Neuronal stem cell (in vitro differentiated cells): ENCODE measurements at regions not wholly inside any gene's neighbourhood (a gene's known extent, or its start where the extent isn't known, plus 50 kb on each side); places are given as distances from the start of the nearest gene placed in this dataset.

Source experiments
- DNase-seq: peaks from one replicate; pipeline ENCODE4 v3.0.0-alpha.2; 2013; ENCODE audit warnings: low spot score
- H2AFZ ChIP-seq: one replicate; pipeline ENCODE4 v1.6.1; 2013; ENCODE audit warnings: mild to moderate bottlenecking, low read length, inconsistent platforms
- H2AK5ac ChIP-seq: 2 replicates; pipeline ENCODE4 v1.6.1; 2013; ENCODE audit warnings: low read depth, mild to moderate bottlenecking, inconsistent platforms, low read length, moderate library complexity, mixed read lengths
- H2BK120ac ChIP-seq: 2 replicates; pipeline ENCODE4 v1.6.1; 2013; ENCODE audit warnings: low read depth, mild to moderate bottlenecking, inconsistent platforms, low read length, moderate library complexity, mixed read lengths
- H2BK12ac ChIP-seq: one replicate; pipeline ENCODE4 v1.6.1; 2013; ENCODE audit warnings: low read length, inconsistent platforms
- H2BK15ac ChIP-seq: 2 replicates; pipeline ENCODE4 v1.6.1; 2013; ENCODE audit warnings: mild to moderate bottlenecking, low read length, inconsistent platforms, mixed read lengths
- H2BK5ac ChIP-seq: one replicate; pipeline ENCODE4 v1.6.1; 2013; ENCODE audit warnings: inconsistent platforms, mild to moderate bottlenecking, low read length, moderate library complexity
- H3K14ac ChIP-seq: one replicate; pipeline ENCODE4 v1.6.1; 2013; ENCODE audit warnings: low read length, inconsistent platforms
- H3K18ac ChIP-seq: 2 replicates; pipeline ENCODE4 v1.6.1; 2013; ENCODE audit warnings: low read length, inconsistent platforms
- H3K23ac ChIP-seq: 2 replicates; pipeline ENCODE4 v1.6.1; 2013; ENCODE audit warnings: low read depth, mild to moderate bottlenecking, mixed read lengths, low read length, inconsistent platforms; ENCODE audit not compliant: poor library complexity
- H3K27ac ChIP-seq: replicated peaks from 3 replicates; pipeline ENCODE4 v1.5.1; 2013; ENCODE audit warnings: low read length, inconsistent platforms
- H3K27me3 ChIP-seq, 3 experiments: 2 replicates each; pipeline ENCODE4 v1.6.1; 2013; ENCODE audit warnings: low read length in 3 of 3, mild to moderate bottlenecking in 2 of 3, inconsistent platforms in 1 of 3, low read depth in 1 of 3, mixed read lengths in 1 of 3, moderate library complexity in 1 of 3; ENCODE audit not compliant: control insufficient read depth in 3 of 3, insufficient read depth in 3 of 3
- H3K36me3 ChIP-seq, 2 donors: replicated peaks in 1 of 2; 2 replicates each; pipeline ENCODE4 v1.6.1; 2013; ENCODE audit warnings: low read length in 2 of 2; ENCODE audit not compliant: control insufficient read depth in 2 of 2, insufficient read depth in 2 of 2
- H3K4ac ChIP-seq: 2 replicates; pipeline ENCODE4 v1.6.1; 2013; ENCODE audit warnings: inconsistent platforms, mild to moderate bottlenecking, low read length, moderate library complexity
- H3K4me1 ChIP-seq, 2 donors: 1 replicate in 1 of 2; 2 replicates in 1 of 2; pipeline ENCODE4 v1.6.1; 2013; ENCODE audit warnings: low read length in 2 of 2, low read depth in 1 of 2; ENCODE audit not compliant: control insufficient read depth in 2 of 2, insufficient read depth in 1 of 2
- H3K4me2 ChIP-seq: one replicate; pipeline ENCODE4 v1.6.1; 2013; ENCODE audit warnings: mild to moderate bottlenecking, low read length, inconsistent platforms; ENCODE audit not compliant: insufficient read depth, poor library complexity, severe bottlenecking
- H3K4me3 ChIP-seq, 2 donors: 2 replicates each; pipeline ENCODE4 v1.5.1; 2013; ENCODE audit warnings: low read length in 2 of 2, mild to moderate bottlenecking in 2 of 2, inconsistent platforms in 1 of 2, moderate library complexity in 1 of 2
- H3K79me1 ChIP-seq: one replicate; pipeline ENCODE4 v1.6.1; 2013; ENCODE audit warnings: low read depth, mild to moderate bottlenecking, inconsistent platforms, low read length, moderate library complexity
- H3K9ac ChIP-seq: one replicate; pipeline ENCODE4 v1.6.1; 2013; ENCODE audit warnings: mild to moderate bottlenecking, low read depth, low read length, inconsistent platforms; ENCODE audit not compliant: poor library complexity
- H3K9me3 ChIP-seq, 2 donors: replicated peaks in 1 of 2; 2 replicates each; pipeline versions ENCODE3 to v1.6.1; 2013; ENCODE audit warnings: low read length in 2 of 2, mild to moderate bottlenecking in 2 of 2, inconsistent platforms in 1 of 2, low read depth in 1 of 2, mixed read lengths in 1 of 2, moderate library complexity in 1 of 2; ENCODE audit not compliant: control insufficient read depth in 2 of 2, insufficient read depth in 1 of 2
- H4K8ac ChIP-seq: one replicate; pipeline ENCODE4 v1.6.1; 2013; ENCODE audit warnings: low read depth, mild to moderate bottlenecking, inconsistent platforms, low read length, moderate library complexity
- H4K91ac ChIP-seq: one replicate; pipeline ENCODE4 v1.6.1; 2013; ENCODE audit warnings: low read length, low read depth, mild to moderate bottlenecking, inconsistent platforms; ENCODE audit not compliant: poor library complexity
- WGBS, 2 donors: extraction: QIAGEN DNeasy Blood & Tissue Kit; methylation state at CpG; one replicate each; pipeline ENCODE4 v1.1.7; 2013; ENCODE audit warnings: missing lambda C conversion rate in 2 of 2, mixed read lengths in 1 of 2; ENCODE audit not compliant: insufficient read length in 2 of 2, insufficient replicate concordance in 1 of 2; ENCODE audit errors: extremely low coverage in 2 of 2; 5-methylcytosine and 5-hydroxymethylcytosine counted together

DNA sequence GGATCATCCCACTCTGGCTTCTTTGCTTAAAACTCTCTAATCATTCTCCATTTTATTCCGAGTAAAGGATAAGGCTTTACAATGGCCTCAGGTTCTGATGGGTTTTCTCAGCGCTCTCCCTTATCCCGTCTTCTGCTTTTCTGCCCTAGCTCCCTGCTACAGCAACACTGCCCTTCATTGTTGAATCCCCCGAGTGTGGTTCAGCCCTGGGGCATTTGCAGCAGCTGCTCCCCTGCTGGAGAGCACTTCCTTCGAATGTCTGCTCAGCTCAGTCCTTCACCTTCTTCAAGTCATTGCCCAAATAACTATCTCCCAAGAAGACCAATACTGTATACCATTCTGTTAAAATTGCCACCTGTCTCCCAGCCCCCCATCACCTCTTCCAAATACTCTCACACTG is 111.8 kb downstream of the TBXT start:
- no peak overlapping the region for H3K18ac ChIP-seq
- WGBS, 2 donors = no CpG with 5 or more reads among the region's 5 CpGs
- H3K4me2 ChIP-seq = no peak overlapping the region

DNA sequence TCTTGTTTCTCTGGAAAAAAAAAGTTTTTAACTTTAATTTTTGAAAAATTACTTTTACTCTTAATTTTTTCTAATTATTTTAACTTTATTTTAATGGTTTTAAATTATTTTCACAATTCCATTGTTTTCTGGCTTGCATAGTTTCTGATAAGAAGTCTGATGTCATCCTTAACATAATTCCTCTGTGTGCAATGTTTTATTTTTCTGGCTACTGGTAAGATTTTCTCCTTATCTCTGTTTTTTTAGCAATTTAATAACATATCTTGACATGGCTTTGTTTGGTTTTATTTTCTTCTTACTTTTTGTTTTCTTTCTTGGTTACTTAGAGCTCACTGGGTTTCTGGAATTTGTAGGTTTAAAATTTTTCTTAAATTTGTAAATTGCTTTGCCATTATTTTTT is 114.8 kb downstream of the TBXT start:
- H3K27me3 ChIP-seq = no peaks in the 10 kb centered on the region
- no peak overlapping the region for H4K91ac ChIP-seq
- H2BK15ac ChIP-seq = no peak overlapping the region
- H3K23ac ChIP-seq = no peak overlapping the region
- DNase-seq = no peak
- H2BK120ac ChIP-seq = no peak overlapping the region
- H3K4ac ChIP-seq = no peak overlapping the region
- H3K36me3 ChIP-seq = no peaks in the 10 kb centered on the region
- no peaks in the 10 kb centered on the region for H3K79me1 ChIP-seq
- no peak overlapping the region for H2BK12ac ChIP-seq
- H4K8ac ChIP-seq = no peak overlapping the region
- no peak overlapping the region for H3K4me3 ChIP-seq
- H3K4me1 ChIP-seq = no peaks in the 10 kb centered on the region
- no peak overlapping the region for H3K18ac ChIP-seq
- H2AFZ ChIP-seq = no peak overlapping the region
- H3K4me2 ChIP-seq = no peak overlapping the region
- no peak overlapping the region for H3K14ac ChIP-seq
- peaks cover 2 to 4% of the 10 kb centered on the region in 2 donors for H3K9me3 ChIP-seq
- H3K9ac ChIP-seq = no peak overlapping the region
- H3K27ac ChIP-seq = no peak overlapping the region
- H2BK5ac ChIP-seq = no peak overlapping the region
- H2AK5ac ChIP-seq = no peak overlapping the region

More for the DNA sequence above, 111.8 kb downstream of the TBXT start:
- Histone ChIP-seq H2BK12ac (no peak overlapping the region), H3K4ac (no peak overlapping the region), H3K9me3 (peaks cover 2 to 4% of the 10 kb centered on the region in 2 donors), H3K79me1 (no peaks in the 10 kb centered on the region), H4K8ac (no peak overlapping the region), H2AFZ (no peak overlapping the region), H3K27me3 (no peaks in the 10 kb centered on the region), H3K4me1 (no peaks in the 10 kb centered on the region), H3K23ac (no peak overlapping the region), H3K36me3 (no peaks in the 10 kb centered on the region), H3K4me3 (no peak overlapping the region), H3K9ac (no peak overlapping the region), H2BK15ac (no peak overlapping the region), H2BK5ac (no peak overlapping the region), H3K14ac (no peak overlapping the region), H3K27ac (no peak overlapping the region), H2BK120ac (no peak overlapping the region), H2AK5ac (no peak overlapping the region), H4K91ac (no peak overlapping the region)
- DNase-seq = no peak

- DNase-seq = no peak
- H2BK120ac ChIP-seq = no peak overlapping the region
- no peaks in the 10 kb centered on the region for H3K4me1 ChIP-seq
- no peak overlapping the region for H4K8ac ChIP-seq
- no peak overlapping the region for H3K4me2 ChIP-seq
- no peak overlapping the region for H3K4me3 ChIP-seq
- H2BK5ac ChIP-seq = no peak overlapping the region
- H2BK15ac ChIP-seq = no peak overlapping the region
- peaks cover 2 to 4% of the 10 kb centered on the region in 2 donors for H3K9me3 ChIP-seq
- H3K14ac ChIP-seq = no peak overlapping the region
- H3K36me3 ChIP-seq = no peaks in the 10 kb centered on the region
- no peak overlapping the region for H3K4ac ChIP-seq
- H3K27me3 ChIP-seq = no peaks in the 10 kb centered on the region
- H3K18ac ChIP-seq = no peak overlapping the region
- no peak overlapping the region for H3K9ac ChIP-seq
- H2AK5ac ChIP-seq = no peak overlapping the region
- H2AFZ ChIP-seq = no peak overlapping the region
- no peak overlapping the region for H3K27ac ChIP-seq
- no peaks in the 10 kb centered on the region for H3K79me1 ChIP-seq
- H2BK12ac ChIP-seq = no peak overlapping the region
- H3K23ac ChIP-seq = no peak overlapping the region
- no CpG with 5 or more reads among the region's 4 CpGs for WGBS, 2 donors
- no peak overlapping the region for H4K91ac ChIP-seq
Observed at GRCh38 chr6:166050559-166050958, 117.1 kb downstream of the TBXT start.

GRCh38 chr6:166046982-166047381 is 120.7 kb downstream of the TBXT start:
- Histone ChIP-seq H3K27me3 (no peaks in the 10 kb centered on the region), H3K14ac (no peak overlapping the region), H3K18ac (no peak overlapping the region), H3K23ac (no peak overlapping the region), H4K8ac (no peak overlapping the region), H3K4me2 (no peak overlapping the region), H3K27ac (no peak overlapping the region), H3K4me1 (no peaks in the 10 kb centered on the region), H3K9me3 (no peaks in the 10 kb centered on the region), H2BK12ac (no peak overlapping the region), H3K4me3 (no peak overlapping the region), H3K79me1 (no peaks in the 10 kb centered on the region), H3K9ac (no peak overlapping the region), H2BK120ac (no peak overlapping the region), H3K36me3 (no peaks in the 10 kb centered on the region), H3K4ac (no peak overlapping the region), H4K91ac (no peak overlapping the region), H2AK5ac (no peak overlapping the region), H2BK5ac (no peak overlapping the region), H2AFZ (no peak overlapping the region), H2BK15ac (no peak overlapping the region)
- no CpG with 5 or more reads among the region's 1 CpG for WGBS, 2 donors
- no peak for DNase-seq
